NCI-H187 (cell line): ENCODE measurements at regions not wholly inside any gene's neighbourhood (a gene's known extent, or its start where the extent isn't known, plus 50 kb on each side); places are given as distances from the start of the nearest gene placed in this dataset.

ENCODE experiments used
- DNase-seq, 2 experiments: peaks; one replicate each; lab custom pipeline; 2025; lab: John Stamatoyannopoulos, UW

DNA sequence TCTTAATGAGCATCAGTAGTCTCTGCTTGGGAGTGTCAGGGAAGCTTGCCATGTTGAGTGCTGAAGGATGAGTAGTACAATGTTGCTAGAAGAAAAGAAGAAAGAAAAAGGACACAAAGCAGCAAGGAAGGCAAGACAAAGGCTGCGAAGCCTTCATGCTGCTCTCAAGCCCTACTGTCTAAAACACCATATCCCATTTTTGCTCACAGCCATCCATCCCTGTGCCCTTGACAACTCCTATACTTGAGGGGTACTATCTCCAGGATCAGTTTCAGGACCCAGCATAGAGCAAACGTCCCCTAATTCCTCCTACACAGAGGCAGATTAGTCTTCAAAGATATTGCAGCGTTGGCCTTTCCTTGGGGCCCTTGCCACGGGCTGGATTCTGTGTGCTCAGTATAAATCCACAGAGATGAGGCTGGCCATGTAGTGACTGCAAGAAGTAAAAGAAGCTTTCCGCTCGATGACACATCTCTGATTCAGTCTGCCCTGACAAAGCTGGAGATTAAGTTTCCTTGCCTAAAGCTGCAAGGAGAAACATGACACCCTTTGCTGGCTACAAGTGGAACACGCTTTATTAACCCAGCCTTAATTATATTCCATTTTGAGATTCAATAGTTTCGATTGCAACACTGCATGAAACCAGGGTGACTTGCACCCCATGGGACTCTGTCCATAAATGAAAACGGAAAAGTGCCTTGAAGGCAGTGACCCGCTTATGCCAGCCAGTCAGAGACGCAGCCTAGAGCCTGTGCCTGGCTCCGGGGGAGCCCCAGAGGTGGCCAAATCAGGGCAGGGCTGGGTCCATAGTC is 304.6 kb downstream of the ACTL7B start:
- no peak for DNase-seq

DNA sequence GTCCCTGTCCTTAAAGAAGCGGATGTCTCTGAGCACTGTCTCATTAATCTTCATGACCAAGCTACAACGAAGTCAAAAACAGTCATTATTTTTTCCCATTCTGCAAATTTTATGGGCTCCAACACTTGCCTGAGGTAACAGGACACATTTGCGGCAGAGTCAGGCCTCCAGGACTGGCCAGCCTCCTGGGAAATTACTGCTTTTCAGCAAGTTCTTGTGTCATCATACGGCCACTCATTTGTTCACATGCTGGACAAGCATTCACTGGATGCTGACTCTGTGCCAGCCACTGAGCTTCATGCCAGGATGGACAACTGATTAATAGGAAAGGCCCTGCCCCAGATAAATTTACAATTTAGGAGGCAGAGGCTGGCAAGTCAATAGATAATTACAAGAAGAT is 305.7 kb downstream of the ACTL7B start:
- DNase-seq: no peak

DNA sequence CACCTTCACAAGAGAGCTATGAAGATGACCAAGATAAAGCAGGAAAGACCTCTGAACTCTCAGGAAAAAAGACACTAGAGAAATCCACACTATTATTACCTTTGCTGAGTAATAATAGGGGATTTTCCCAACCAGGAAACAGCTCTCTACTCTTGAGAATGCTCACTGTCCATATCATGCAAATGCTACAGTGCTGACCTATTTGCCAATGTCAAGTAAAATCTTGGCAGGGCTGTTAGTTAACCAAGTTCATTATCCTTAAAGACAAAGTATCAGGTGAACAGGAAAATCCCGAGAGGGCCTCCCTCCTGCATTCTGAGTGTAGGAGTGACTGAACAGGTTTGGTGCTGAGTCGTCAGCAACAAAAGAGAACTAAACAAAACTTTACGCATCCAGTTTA is 306.6 kb downstream of the ACTL7B start:
- no peak for DNase-seq

DNA sequence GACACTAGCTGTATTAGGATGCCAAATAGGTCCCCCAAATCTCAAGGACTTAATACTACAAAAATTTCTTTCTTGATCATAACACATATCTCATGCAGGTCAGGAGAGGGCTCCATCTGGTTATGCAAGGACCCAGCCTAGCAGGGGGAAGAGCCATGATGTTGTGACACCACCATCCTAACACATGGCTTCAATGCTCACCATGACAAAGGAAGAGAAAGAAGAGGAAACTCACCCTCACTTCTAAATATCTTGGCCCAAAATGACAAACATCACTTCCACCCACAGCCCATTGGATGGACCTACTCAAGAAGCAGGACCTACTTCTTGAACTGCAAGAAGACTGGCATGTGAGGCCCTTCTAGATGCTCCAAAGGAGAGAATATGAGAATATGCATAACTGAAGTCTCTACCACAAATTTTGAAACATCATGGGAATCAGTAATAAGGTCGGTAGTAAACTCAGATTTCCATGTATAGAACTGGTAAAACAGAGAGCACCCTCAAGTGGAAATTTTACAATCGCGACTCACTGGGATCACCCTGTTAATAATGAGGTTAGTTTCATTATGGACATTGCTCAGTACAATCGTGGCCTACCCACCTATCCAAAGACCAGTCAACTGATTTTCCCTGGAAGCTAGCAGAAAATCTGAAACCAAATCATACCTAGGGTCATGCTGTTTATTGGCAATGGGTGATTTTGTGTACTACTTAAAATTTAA is 308.2 kb downstream of the ACTL7B start:
- DNase-seq: no peak

DNA sequence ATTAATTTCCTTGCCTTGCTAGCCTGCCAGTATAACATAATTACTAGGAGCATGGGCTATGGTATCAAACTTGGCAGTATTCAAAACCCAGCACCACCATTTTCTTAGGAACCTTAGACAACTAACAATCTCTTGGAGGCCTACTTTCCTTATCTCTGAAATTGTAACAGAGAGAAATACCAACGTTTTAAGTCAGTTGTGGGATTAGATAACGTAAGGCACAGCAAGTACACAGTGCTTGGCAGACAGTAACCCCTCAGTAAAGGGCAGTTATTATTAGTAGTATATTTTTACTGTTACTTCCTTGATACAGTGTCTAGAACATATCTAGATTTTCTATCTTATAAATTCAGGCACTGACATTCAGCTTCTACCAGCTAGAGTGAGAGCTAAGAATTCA is 309.6 kb downstream of the ACTL7B start:
- no peak for DNase-seq

DNA sequence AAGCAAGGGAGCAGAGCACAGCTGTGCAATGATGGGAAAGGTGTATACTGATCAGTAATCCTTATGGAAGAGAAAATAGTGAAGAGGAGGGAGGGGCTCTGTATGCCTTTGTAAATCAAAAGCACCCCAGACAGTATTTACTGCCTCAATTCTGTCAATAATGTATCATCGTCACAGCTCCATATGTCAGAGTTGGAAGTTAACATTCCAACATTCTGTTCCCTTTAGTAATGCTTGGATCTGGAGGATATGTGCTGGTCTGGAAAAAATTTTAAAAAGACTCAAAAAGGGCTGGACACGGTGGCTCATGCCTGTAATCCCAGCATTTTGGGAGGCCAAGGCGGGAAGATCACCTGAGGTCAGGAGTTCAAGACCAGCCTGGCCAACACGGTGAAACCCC is 310.4 kb downstream of the ACTL7B start:
- DNase-seq: no peak

DNA sequence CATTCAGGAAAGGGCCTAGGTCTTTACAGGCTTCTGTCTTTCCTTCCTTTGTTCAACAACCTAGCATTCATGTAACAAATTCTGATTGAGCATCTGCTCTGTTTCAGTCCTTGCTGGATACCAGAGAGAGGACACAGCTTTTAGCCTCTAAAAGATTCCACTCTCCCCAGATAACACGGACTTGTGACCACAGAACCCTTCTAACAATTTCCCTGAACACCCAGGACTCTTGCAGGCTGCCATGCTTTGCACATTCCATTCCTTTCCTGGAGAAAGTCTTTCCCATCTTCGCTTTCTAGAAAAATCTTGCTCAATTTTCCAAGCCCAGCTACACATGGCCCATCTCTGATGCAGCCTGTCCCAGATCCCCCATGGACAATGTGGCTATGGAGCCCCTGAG is 310.9 kb downstream of the ACTL7B start:
- no peak for DNase-seq

DNA sequence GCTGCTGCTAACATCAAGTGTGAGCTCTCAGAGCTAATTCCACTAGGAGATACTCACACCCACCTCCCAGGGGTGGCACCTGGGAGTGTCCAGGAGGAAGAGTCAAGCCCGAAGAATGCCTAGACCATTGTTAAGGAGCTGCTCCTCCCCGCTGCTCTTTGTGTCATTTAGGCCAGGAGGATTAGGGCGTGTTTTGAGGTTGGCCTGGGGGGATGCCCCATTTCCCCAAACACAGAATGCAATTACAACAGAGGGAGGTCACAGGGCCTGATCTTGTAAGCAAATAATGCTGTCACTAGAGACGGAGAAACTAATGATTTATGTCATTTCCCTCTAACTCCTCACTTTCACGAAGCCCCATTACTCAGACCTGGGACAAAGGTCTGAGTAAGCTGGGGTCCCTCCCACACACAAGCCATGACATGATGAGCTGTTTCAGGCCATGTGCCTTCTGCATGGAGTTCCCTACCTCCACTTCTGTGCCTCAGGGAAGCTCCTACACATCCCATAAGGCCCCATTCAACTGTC is 312.5 kb downstream of the ACTL7B start:
- DNase-seq: no peak

DNA sequence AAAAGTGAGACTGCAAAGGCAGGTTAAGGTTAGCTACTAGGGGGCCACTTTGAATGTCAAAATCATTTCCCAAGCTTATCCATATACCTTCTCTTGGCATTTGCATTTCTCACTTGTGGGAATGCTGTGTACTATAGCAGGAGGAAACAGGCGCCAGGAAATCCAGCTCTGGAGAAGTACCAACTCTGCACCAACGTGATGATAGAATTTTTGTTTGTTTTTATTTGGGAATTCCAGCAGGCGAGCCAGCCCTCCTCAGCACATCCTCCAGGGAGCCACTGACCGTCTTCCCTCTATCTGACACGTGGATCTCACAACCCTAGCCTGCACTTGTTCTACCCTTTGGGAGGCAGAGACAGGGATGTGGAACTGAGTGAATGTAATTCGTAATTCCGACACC is 318.0 kb downstream of the ACTL7B start:
- DNase-seq: no peak

DNA sequence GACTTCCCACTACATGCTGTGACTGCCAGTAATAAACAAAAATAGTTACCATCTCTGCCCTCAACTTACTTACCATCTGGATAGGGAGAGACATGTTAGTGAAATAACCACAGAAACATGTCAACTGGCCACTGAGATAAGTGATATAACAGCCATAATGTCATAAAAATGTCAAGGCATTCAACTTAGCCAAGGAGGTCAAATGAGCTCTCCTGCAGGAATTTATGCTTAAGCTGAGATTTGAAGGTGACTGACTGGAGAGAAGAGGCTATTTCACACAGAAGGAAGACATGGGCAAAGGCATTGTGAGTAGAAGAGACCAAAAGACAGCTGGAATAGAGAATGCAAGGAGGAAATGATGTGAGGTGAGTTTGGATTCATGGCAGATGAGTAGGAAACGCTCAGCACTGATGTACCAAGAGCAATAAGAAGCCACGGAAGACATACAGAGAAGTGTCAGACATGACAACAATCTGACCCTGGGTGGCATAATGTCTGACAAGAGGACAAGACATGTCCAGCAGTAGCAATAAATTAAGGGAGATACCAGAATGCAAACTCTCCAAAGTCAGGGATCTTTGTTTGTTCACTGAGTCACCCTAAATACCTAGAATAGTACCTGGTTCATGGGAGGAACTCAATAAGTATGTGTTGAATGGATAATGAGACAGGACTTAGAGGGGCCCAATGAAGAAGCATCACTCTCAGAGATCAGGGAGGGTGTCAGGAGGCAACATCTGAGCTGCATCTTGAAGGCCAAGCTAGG is 318.8 kb downstream of the ACTL7B start:
- no peak for DNase-seq

DNA sequence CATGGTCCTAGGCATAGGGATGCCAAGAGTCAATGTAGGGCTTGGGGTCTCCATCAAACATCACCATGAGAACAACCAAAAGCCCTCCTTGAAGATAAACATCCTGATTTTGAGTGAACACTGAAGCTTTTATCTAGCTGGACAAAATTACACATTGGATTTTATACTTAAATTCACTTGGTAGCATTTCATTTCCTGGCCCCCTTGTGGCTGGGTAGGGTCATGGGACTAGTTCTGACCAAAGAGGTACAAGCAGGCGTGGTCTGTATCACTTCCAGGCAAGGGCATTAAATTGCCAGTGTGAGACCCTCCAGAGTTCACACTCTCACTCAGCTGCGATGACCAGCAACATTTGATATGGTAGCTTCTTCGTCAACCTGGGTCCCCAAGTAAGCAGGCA is 320.3 kb downstream of the ACTL7B start:
- no peak for DNase-seq

DNA sequence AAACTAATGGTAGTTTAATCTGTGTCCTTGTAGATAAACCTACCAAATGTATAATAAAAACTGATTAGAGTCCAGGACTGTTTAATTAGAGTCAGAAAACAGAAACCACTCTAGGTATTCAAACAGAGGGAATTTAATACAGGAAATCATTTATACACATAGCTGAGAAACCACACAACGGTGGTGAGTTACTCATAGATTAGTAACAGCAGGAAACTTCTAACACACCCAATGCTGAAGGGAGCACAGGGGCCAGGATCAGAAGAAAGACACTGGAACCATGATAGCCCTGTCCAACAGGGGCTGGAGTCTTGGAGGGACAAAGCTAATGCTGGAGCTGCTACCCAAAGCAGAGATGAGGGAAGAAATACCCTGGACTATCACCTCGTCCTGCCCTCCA is 321.0 kb downstream of the ACTL7B start:
- DNase-seq: no peak

DNA sequence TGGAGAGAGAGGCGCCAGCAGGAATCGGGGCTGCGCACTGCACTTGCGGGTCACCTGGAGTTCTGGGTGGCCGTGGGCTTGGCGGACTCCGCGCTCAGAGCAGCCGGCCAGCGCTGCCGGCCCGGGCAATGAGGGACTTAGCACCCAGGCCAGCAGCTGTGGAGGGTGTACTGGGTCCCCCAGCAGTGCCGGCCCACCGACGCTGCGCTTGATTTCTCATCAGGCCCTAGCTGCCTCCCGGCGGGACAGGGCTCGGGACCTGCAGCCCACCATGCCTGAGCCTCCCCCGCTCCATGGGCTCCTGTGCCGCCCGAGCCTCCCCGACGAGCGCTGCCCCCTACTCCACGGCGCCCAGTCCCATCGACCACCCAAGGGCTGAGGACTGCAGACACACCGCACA is 325.6 kb downstream of the ACTL7B start:
- DNase-seq: no peak

DNA sequence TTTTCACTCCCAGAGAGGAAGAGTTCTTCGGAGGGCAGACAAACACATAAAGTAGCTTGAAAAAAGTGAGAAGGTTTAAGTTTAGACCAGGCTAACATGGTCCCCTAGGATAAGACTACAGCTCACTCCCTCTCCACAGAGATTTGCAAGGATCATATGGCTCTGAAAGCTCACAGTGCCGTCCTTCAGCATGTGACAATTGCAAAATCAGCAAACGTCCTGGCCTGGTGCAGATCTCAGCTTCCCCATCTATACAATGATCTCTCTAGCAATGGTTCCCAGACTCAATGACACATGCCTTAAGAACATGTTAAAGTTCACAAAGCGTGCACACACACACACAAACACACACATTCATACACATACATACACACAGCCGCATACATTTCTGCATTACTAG is 327.6 kb downstream of the ACTL7B start:
- DNase-seq: no peak

DNA sequence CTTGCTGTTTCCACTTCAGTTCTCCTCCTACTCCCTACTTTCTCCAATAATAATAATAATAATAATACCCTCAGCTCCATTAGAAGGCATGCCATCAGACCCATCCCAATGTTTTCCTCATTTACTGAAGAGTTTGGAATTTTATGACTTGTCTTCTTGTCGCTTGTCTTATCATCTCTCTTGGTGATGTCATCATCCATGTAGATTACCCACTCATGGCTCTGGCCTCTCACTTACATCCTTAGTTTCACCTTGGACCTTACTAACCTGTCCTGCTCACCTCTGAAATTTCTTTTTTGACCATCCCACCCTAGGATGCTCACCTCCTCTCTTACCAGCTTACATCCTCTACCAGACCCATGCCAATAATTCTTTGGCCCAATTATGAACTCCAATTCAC is 329.3 kb downstream of the ACTL7B start:
- DNase-seq: no peak

DNA sequence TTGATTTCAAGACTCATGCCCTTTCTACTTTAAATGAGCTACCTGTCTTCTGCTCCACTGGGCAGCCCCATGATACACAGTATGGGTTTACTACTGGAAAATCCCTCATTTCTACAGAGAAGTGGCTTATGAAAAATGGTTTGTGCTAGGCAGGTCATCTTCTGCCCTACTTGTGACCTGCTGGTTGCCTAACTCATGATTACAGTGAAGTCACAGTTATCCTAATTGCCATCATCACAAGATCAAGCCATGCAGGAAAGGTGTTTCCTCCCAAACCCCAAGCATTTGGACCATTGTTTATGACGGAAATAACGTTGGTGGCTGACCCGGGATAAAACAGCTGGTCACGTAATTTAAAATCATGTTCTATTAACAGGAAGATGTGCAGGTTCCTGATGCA is 330.6 kb downstream of the ACTL7B start:
- no peak for DNase-seq

DNA sequence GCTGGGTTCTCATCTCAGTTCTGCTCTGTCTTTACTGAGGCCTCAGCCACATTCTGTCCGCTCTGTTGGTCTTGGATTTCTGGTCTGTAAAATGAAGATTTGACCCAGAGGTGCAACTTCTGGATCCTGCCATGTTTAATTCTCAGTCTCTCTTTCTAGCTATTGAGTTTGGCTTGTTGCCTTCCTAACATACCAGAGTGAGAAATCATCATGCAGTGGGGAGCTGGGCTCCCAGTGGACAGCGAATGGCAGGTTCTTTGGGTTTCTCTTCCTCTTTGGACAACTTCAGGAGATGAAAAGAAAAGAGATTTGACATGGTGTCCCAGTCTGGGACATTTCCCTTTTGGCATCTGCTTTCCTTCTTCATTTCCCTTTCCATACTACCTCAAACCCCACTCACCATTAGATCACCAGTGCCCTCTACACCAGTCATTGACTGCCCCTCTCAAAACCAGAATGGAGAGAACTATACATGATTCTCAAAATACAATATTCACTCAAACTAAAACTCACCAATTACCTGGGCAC is 334.7 kb downstream of the ACTL7B start:
- no peak for DNase-seq

DNA sequence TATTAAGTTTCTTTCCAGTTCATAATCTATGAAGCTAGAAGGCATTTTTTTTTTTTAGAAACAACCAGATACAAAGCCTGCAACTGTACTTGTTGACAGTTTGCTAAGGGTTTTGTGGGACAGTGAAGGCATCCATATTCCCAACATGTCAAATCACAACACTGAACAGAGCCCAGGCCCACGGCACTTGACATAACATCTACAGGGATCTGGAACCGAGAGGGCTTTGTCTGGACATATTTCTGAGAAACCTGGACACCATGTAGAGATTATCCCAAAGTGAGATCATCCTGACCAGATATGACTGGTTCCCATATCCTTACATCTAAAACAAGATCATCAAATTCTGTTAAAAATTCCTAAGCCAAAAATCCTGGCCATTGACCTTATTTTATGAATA is 336.3 kb downstream of the ACTL7B start:
- no peak for DNase-seq

DNA sequence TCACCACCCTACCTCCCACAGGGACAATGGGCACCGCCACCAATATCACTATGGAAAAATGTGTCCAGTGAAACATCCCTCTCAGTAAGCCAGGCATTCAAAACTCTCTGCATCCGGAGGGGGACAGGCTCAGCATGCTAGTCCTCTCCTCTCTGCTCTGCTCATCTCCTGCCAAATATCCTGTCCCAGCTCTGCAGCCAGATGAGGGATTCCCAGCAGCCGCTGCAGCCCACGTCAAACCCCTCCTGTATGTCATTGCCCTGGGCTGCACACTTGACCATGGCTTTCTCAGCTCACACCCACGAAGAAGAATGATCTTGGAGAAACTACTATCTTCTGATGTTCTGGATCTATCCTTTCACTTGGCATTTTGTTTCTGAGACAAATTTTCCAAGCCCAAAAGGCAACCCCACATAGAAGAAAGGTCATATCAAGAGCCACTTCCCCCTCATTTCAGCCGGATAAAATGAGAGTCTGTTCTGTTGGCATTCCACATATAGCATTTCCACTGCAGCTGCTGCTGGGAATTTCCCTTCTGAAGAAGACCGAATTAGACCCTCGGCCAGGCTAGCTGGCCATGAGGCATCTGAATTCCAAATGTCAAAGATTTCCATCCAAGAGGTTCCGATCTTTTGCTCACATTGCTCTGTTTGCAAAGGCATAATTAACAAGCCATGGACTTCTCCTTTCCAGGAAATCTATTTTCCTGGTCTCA is 338.0 kb downstream of the ACTL7B start:
- DNase-seq: no peak

DNA sequence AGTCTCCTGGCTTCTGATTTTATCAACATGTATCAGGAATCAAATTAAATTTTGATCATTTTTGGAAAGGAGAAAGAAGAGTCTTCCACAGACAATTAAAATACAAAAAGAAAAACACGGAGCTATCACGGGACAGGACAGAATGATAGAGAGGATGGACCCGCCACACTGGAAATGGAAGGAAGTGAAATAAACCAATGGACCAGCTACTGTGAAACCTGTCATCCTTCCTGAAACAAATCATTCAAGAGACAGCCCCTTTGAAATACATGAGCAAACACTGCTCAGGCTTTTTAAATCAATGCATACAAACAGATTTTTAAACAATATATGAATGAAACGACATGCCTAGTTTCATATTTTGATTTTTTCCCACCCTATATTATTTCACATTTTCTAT is 339.4 kb downstream of the ACTL7B start:
- DNase-seq: no peak

DNA sequence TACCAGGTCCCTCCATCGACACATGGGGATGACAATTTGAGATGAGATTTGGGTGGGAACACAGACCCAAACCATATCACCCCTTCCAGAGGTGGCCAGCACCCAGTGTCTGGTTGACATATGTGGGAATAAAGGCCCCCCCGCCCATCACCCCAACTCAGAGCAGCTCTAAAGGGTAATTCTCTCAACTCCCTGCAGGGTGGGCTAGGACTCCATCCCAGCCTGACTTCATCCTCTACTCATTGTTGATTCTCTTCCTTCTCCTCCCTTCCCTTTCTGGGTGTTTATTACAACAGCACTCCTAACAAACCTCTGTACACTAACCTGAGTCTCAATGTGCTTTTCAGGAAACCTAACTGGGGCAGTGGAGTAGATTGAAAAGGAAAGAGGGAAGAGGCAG is 339.9 kb downstream of the ACTL7B start:
- DNase-seq: no peak
